Endothelial cell of umbilical vein (primary cell): ENCODE measurements at regions not wholly inside any gene's neighbourhood (a gene's known extent, or its start where the extent isn't known, plus 50 kb on each side); places are given as distances from the start of the nearest gene placed in this dataset.

Experiments
- BruUV-seq: library from RNA; stranded (reverse); fragments of 400-500 nt; replicated peaks from 2 replicates; lab custom pipeline; 2021; lab: Mats Ljungman, UMichigan
- CTCF ChIA-PET: fragments of 300-600, 350-600 bp; sonication (Branson Sonifier 250); formaldehyde crosslinking; loops from one replicate; lab custom pipeline; 2021; ENCODE audit warnings: antibody characterized with exemption, inconsistent platforms; lab: Charles Lee
- POLR2A ChIA-PET: fragments of 300-600, 350-600 bp; sonication (Branson Sonifier 250); formaldehyde crosslinking; loops from one replicate; lab custom pipeline; 2021; ENCODE audit warnings: antibody characterized with exemption, inconsistent platforms; lab: Charles Lee
- DNase-seq: peaks from one replicate; pipeline ENCODE4 v3.0.0-alpha.2; 2011; ENCODE audit warnings: low read depth, low spot score
- FAIRE-seq: peaks from 2 replicates; lab custom pipeline; 2011; peaks lifted over from hg19 to GRCh38; lab: Jason Lieb, UNC
- H2AFZ ChIP-seq: 2 replicates; pipeline ENCODE4 v1.6.0; 2012; ENCODE audit warnings: low read depth, low read length, control low read depth, inconsistent platforms
- H3K27ac ChIP-seq: 2 replicates; pipeline ENCODE4 v1.5.1; 2011; ENCODE audit warnings: low read depth, mild to moderate bottlenecking, control low read depth, low read length, moderate library complexity; ENCODE audit not compliant: insufficient read depth
- H3K27me3 ChIP-seq, 2 experiments: 2 replicates each; pipeline versions ENCODE4 v1.6.0 to v1.6.1; 2011; ENCODE audit warnings: low read length in 2 of 2, mixed read lengths in 1 of 2; ENCODE audit not compliant: control insufficient read depth in 2 of 2, insufficient read depth in 2 of 2
- H3K36me3 ChIP-seq, 2 experiments: 2 replicates in 1 of 2; 3 replicates in 1 of 2; pipeline ENCODE4 v1.5.1; 2011; ENCODE audit warnings: low read length in 2 of 2, mild to moderate bottlenecking in 1 of 2, moderate library complexity in 1 of 2; ENCODE audit not compliant: control insufficient read depth in 2 of 2, insufficient read depth in 2 of 2; ENCODE audit errors: extremely low read depth in 1 of 2
- H3K4me1 ChIP-seq: 3 replicates; pipeline ENCODE4 v1.5.1; 2011; ENCODE audit warnings: mild to moderate bottlenecking, low read length; ENCODE audit not compliant: control insufficient read depth, insufficient read depth; ENCODE audit errors: extremely low read depth
- H3K4me2 ChIP-seq: 2 replicates; pipeline ENCODE4 v1.6.1; 2011; ENCODE audit warnings: low read length, control low read depth, mixed read lengths; ENCODE audit not compliant: insufficient read depth
- H3K4me3 ChIP-seq, 3 experiments: fragments of 200-600 bp in 1 of 3; sonication (generic), shearing (Covaris generic) in 1 of 3; replicated peaks in 1 of 3; 2 replicates each; pipeline ENCODE4 v1.5.1; 2011 to 2016; ENCODE audit warnings: control low read depth in 3 of 3, low read length in 3 of 3, mild to moderate bottlenecking in 2 of 3, inconsistent platforms in 1 of 3, low read depth in 1 of 3, moderate library complexity in 1 of 3; ENCODE audit not compliant: insufficient read depth in 1 of 3
- H3K79me2 ChIP-seq: 2 replicates; pipeline ENCODE4 v1.6.0; 2012; ENCODE audit warnings: low read length, inconsistent platforms; ENCODE audit not compliant: control insufficient read depth, insufficient read depth
- H3K9ac ChIP-seq: replicated peaks from 2 replicates; pipeline ENCODE3; 2011; ENCODE audit warnings: low read length, control low read depth; ENCODE audit not compliant: insufficient read depth; ENCODE audit errors: extremely low read depth
- H3K9me1 ChIP-seq: replicated peaks from 3 replicates; pipeline ENCODE4 v1.6.0; 2011; ENCODE audit warnings: mild to moderate bottlenecking, low read length; ENCODE audit not compliant: control insufficient read depth, insufficient read depth; ENCODE audit errors: extremely low read depth
- H3K9me3 ChIP-seq: replicated peaks from 2 replicates; pipeline ENCODE4 v1.5.1; 2012; ENCODE audit warnings: low read length, inconsistent platforms; ENCODE audit not compliant: control insufficient read depth, insufficient read depth
- H4K20me1 ChIP-seq: replicated peaks from 2 replicates; pipeline ENCODE3; 2011; ENCODE audit warnings: mild to moderate bottlenecking, low read length; ENCODE audit not compliant: control insufficient read depth, insufficient read depth; ENCODE audit errors: extremely low read depth
- CTCF ChIP-seq, 2 donors: IDR thresholded peaks; 1 replicate in 1 of 2; 2 replicates in 1 of 2; pipeline ENCODE4 v1.5.1; 2011; ENCODE audit warnings: low read length in 2 of 2, mild to moderate bottlenecking in 2 of 2, moderate library complexity in 2 of 2, control low read depth in 1 of 2, inconsistent platforms in 1 of 2, low read depth in 1 of 2; ENCODE audit not compliant: insufficient read depth in 1 of 2; ENCODE audit errors: extremely low read depth in 1 of 2
- EZH2 ChIP-seq: IDR thresholded peaks from 2 replicates; pipeline ENCODE4 v1.6.1; 2012; ENCODE audit warnings: borderline replicate concordance, low read depth, mild to moderate bottlenecking, moderate library complexity, low read length, inconsistent platforms; ENCODE audit not compliant: severe bottlenecking
- FOS ChIP-seq: IDR thresholded peaks from 2 replicates; pipeline ENCODE4 v1.6.1; 2011; ENCODE audit warnings: mild to moderate bottlenecking, low read length, moderate library complexity, borderline replicate concordance; ENCODE audit not compliant: insufficient read depth
- GATA2 ChIP-seq: IDR thresholded peaks from 2 replicates; pipeline ENCODE4 v1.7.0; 2011; ENCODE audit warnings: low read depth, mild to moderate bottlenecking, moderate library complexity, mixed read lengths, low read length; ENCODE audit not compliant: insufficient read length, insufficient read depth
- JUN ChIP-seq: IDR thresholded peaks from 2 replicates; pipeline ENCODE4 v1.6.1; 2011; ENCODE audit warnings: borderline replicate concordance, low read depth; ENCODE audit not compliant: insufficient read length, insufficient read depth
- MAX ChIP-seq: IDR thresholded peaks from 2 replicates; pipeline ENCODE4 v1.6.1; 2011; ENCODE audit not compliant: insufficient read depth, insufficient read length
- MYC ChIP-seq: IDR thresholded peaks from one replicate; pipeline ENCODE4 v1.6.1; 2011; ENCODE audit warnings: mild to moderate bottlenecking, low read depth, low read length
- POLR2A ChIP-seq: IDR thresholded peaks from 2 replicates; pipeline ENCODE4 v1.6.1; 2012; ENCODE audit warnings: low read depth, mild to moderate bottlenecking, control low read depth, low read length
- POLR2AphosphoS5 ChIP-seq: IDR thresholded peaks from 2 replicates; pipeline ENCODE4 v1.6.1; 2012; ENCODE audit warnings: low read depth, mild to moderate bottlenecking, control low read depth, low read length, moderate library complexity; ENCODE audit not compliant: insufficient read depth
- dilution Hi-C: fragments of 300-500 bp; cut with MboI; formaldehyde crosslinking; loops from one replicate; pipeline ENCODE4 v1.15.0; 2019; ENCODE audit warnings: low sequenced_read_pairs; ENCODE audit not compliant: extremely low pct_ligation_motif_present
- intact Hi-C: fragments of 100-400 bp; cut with micrococcal nuclease; formaldehyde crosslinking; loops from one replicate; pipeline ENCODE4 v1.10.0; 2022

GRCh38 chrY:15756266-15756665 is 1231.9 kb downstream of the NLGN4Y start:
- Histone ChIP-seq H3K4me3 (no peak overlapping the region), H3K79me2 (no peaks in the 10 kb centered on the region), H3K4me1 (no peaks in the 10 kb centered on the region), H3K27ac (no peak overlapping the region), H3K4me2 (no peak overlapping the region), H4K20me1 (no peaks in the 10 kb centered on the region), H3K9ac (no peak overlapping the region), H3K27me3 (no peaks in the 10 kb centered on the region), H2AFZ (no peak overlapping the region), H3K9me1 (no peaks in the 10 kb centered on the region), H3K9me3 (no peaks in the 10 kb centered on the region), H3K36me3 (no peaks in the 10 kb centered on the region)
- no TSS peak for BruUV-seq
- intact Hi-C loops, result no loop called here
- DNase-seq (no peak), FAIRE-seq (no peak)
- TF ChIP-seq JUN (no peak), POLR2AphosphoS5 (no peak), GATA2 (no peak), POLR2A (no peak), FOS (no peak), MYC (no peak), MAX (no peak), CTCF (IDR thresholded peaks at IDR 0.05; ENCODE audit: extremely low read depth in 1 of 2, insufficient read depth in 1 of 2, low read depth in 1 of 2, low read length in 2 of 2) (no peak), EZH2 (no peak)
- ChIA-PET CTCF (no interaction called here), POLR2A (no interaction called here)
- dilution Hi-C loops, result no loop called here
